Progenitor cell of endocrine pancreas (in vitro differentiated cells): ENCODE measurements at regions not wholly inside any gene's neighbourhood (a gene's known extent, or its start where the extent isn't known, plus 50 kb on each side); places are given as distances from the start of the nearest gene placed in this dataset.

Experiments
- DNase-seq: peaks from one replicate; pipeline ENCODE4 v3.0.0; 2021; ENCODE audit warnings: low spot score; ENCODE audit not compliant: unreplicated experiment
- H3K27ac Mint-ChIP-seq: 2 replicates; pipeline ENCODE4 v1.8.0; 2021; ENCODE audit warnings: mild to moderate bottlenecking, moderate library complexity, mixed read lengths
- H3K27me3 Mint-ChIP-seq: 2 replicates; pipeline ENCODE4 v1.8.0; 2021; ENCODE audit warnings: mixed read lengths
- H3K36me3 Mint-ChIP-seq: 2 replicates; pipeline ENCODE4 v1.8.0; 2022; ENCODE audit warnings: mixed read lengths; ENCODE audit not compliant: insufficient read depth
- H3K4me1 Mint-ChIP-seq: 2 replicates; pipeline ENCODE4 v1.8.0; 2021; ENCODE audit warnings: low read depth, mixed read lengths
- H3K4me3 Mint-ChIP-seq: 2 replicates; pipeline ENCODE4 v1.8.0; 2021; ENCODE audit warnings: low read depth, mild to moderate bottlenecking, moderate library complexity, mixed read lengths
- H3K9me3 Mint-ChIP-seq: 2 replicates; pipeline ENCODE4 v1.8.0; 2021; ENCODE audit warnings: low read depth, mixed read lengths
- TF ChIP-seq, protein P1 (sequence below): fragments of 200-600 bp; sonication (generic); IDR thresholded peaks from one replicate; pipeline ENCODE4 v1.5.0; 2021; ENCODE audit warnings: antibody characterized with exemption, mild to moderate bottlenecking; ENCODE audit not compliant: unreplicated experiment

DNA sequence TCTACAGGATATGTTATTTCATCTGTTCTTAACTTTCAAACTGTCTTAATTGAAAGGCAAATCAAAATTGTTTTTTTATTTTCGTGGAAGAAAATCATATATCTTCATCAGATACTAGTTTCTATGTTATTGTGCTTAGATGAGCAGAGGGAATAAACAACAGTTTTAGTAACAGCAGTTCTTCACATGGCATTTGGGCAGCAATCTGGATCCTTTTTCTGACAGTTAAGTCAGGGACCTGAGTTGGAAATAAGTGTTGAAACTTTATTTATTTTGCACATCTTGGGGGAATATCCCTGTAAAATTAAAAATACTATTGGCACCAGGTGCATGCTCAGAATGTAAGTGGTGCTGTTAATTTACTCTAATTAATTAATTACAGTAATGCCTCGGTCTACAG is 296.3 kb downstream of the GPAM start:
- Mint-ChIP-seq H3K4me3 (no peak overlapping the region), H3K36me3 (no peaks in the 10 kb centered on the region), H3K27ac (no peak overlapping the region), H3K9me3 (peaks cover 14% of the 10 kb centered on the region), H3K27me3 (peaks cover 3% of the 10 kb centered on the region), H3K4me1 (no peaks in the 10 kb centered on the region)
- TF ChIP-seq, protein P1, sequence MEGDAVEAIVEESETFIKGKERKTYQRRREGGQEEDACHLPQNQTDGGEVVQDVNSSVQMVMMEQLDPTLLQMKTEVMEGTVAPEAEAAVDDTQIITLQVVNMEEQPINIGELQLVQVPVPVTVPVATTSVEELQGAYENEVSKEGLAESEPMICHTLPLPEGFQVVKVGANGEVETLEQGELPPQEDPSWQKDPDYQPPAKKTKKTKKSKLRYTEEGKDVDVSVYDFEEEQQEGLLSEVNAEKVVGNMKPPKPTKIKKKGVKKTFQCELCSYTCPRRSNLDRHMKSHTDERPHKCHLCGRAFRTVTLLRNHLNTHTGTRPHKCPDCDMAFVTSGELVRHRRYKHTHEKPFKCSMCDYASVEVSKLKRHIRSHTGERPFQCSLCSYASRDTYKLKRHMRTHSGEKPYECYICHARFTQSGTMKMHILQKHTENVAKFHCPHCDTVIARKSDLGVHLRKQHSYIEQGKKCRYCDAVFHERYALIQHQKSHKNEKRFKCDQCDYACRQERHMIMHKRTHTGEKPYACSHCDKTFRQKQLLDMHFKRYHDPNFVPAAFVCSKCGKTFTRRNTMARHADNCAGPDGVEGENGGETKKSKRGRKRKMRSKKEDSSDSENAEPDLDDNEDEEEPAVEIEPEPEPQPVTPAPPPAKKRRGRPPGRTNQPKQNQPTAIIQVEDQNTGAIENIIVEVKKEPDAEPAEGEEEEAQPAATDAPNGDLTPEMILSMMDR = no peak
- no peak for DNase-seq

DNA sequence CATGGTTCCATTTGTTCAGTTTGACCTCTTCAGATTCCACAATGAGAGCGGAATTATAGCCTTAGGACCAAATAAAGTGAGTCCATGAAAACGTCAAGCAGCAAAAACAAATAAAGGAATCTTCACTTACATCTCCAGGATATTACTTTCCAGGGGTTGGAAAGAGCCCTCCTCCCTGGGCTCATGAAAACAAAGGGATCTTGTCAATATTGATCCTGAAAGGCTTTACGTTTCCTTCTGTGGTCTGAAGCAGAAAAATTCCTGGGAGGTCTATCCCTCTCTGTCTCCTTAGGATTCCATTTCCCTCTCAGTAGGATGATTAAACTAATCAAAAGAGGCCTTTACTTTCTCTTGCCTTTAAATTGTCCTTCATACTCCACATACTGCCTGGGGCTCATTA is 293.5 kb downstream of the GPAM start:
- Mint-ChIP-seq H3K27me3 (peaks cover 3% of the 10 kb centered on the region), H3K9me3 (peaks cover 11% of the 10 kb centered on the region), H3K27ac (no peak overlapping the region), H3K36me3 (no peaks in the 10 kb centered on the region), H3K4me3 (no peak overlapping the region), H3K4me1 (no peaks in the 10 kb centered on the region)
- TF ChIP-seq, protein P1 = no peak
- no peak for DNase-seq

DNA sequence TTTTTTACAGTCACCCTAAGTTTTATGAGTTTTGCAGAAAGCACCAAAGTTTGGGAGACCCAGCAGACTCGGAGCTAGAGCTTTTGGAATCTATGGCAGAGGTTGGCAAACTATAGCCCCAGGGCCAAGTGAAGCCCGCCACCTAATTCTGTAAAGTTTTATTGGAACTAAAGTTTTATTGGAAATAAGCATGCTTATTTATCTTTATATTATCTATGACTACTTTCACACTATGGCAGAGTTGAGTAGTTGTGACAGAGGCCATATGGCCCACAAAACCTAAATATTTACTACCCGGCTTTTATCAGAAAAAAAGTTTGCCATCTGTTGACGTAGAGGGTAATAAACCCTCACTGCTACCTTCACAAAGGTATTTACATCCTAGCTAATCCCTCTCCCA is 267.6 kb downstream of the GPAM start:
- no peaks in the 10 kb centered on the region for H3K9me3 Mint-ChIP-seq
- H3K27me3 Mint-ChIP-seq = peaks cover 4% of the 10 kb centered on the region
- no peak for DNase-seq
- H3K4me1 Mint-ChIP-seq = no peaks in the 10 kb centered on the region
- no peak overlapping the region for H3K27ac Mint-ChIP-seq
- no peak overlapping the region for H3K4me3 Mint-ChIP-seq
- TF ChIP-seq, protein P1 = no peak
- no peaks in the 10 kb centered on the region for H3K36me3 Mint-ChIP-seq

DNA sequence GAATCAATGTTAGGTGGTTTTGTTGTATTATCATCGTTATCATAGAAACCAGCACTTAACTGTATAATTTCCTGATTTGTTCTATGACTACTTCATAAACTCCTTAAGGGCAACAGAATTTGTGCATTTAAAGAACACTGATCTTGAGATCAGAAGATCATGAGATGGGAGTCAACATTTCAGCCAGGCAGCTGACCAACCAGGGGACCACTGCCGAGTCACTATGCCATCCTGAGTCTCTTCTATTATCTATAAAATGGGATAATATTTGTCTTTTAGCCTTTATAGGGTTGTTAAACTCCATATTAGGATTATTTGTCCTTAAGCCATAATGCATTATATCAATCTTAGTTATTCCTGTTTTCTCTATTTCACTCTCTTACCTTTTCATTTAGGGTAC is 261.7 kb downstream of the GPAM start:
- TF ChIP-seq, protein P1 = no peak
- Mint-ChIP-seq H3K27me3 (peaks cover 4% of the 10 kb centered on the region), H3K4me1 (no peaks in the 10 kb centered on the region), H3K27ac (no peak overlapping the region), H3K9me3 (no peaks in the 10 kb centered on the region), H3K36me3 (no peaks in the 10 kb centered on the region), H3K4me3 (no peak overlapping the region)
- DNase-seq = no peak

DNA sequence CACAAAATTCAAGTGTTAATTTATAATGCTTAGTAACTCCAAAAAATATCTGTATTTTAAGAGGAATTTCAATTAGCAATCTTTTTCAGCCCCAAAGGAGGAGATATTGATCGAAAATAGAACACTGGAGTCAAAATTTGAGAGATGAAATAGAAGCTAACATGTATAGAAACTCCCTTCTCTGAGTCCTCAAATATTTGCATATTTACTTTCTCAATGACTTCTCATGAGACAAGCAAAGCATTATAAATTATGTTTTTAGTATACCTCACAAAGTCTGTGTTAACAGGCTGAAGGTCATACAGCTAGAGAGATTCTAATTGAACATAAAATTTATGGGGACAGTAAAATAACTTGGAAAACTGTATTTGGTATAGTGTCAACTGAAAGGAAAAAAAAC is 260.5 kb downstream of the GPAM start:
- H3K9me3 Mint-ChIP-seq = no peaks in the 10 kb centered on the region
- H3K27ac Mint-ChIP-seq = no peak overlapping the region
- TF ChIP-seq, protein P1 = no peak
- no peak for DNase-seq
- no peaks in the 10 kb centered on the region for H3K4me1 Mint-ChIP-seq
- no peaks in the 10 kb centered on the region for H3K36me3 Mint-ChIP-seq
- H3K4me3 Mint-ChIP-seq = no peak overlapping the region
- no peaks in the 10 kb centered on the region for H3K27me3 Mint-ChIP-seq
